NCI-H1436 (cell line): ENCODE measurements at regions not wholly inside any gene's neighbourhood (a gene's known extent, or its start where the extent isn't known, plus 50 kb on each side); places are given as distances from the start of the nearest gene placed in this dataset.
"Not testable (repeated sequence)": the region's sequence is repeated elsewhere in the genome, so short reads cannot be mapped to it uniquely, and the experiment has no call there.

Experiments used
- DNase-seq: peaks from one replicate; lab custom pipeline; 2025; lab: John Stamatoyannopoulos, UW

DNA sequence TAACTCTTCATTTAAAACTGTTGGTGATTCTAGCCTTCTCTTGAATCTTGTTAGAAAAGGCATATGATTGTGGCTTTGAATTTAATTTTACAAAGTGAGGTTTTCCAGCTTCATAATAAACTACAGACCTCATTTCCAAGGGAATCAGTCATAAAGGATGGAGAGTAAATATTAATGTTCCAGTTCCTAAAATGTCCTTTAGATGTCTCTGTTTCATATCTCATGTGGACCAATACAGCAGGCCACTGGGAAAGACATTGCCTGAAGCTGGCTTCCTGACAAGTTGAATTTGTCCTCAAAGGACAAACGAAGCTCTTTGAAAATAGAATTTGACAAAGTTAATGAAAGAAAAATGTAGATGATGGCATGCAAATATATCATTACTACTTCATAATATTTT lies 125.4 kb downstream of the ZNF330 start:
- no peak for DNase-seq

- no peak for DNase-seq
Measured at GRCh38 chr4:141347684-141348083, 127.0 kb downstream of the ZNF330 start.

DNA sequence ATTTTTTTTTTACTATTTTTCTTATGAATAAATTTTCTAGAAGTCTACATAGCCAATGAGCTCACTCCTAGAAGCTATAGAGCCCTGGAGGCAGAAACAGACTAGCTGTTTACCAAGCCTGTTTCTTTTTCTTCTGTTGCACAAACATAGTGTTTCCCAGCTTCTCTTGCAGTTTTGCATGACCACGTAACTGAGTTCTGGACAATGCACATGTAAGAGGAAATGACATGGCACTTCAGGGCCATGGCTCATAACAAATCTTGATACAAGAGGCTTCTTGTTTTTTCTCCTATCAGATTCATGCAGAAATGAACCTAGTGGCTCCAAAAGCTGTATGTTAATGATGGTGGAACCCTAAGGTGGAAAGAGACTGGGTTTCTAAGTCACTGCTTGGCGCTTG lies 127.4 kb downstream of the ZNF330 start:
- no peak for DNase-seq

- DNase-seq = no peak
Measured at GRCh38 chr4:141348573-141348972, 127.9 kb downstream of the ZNF330 start.

DNA sequence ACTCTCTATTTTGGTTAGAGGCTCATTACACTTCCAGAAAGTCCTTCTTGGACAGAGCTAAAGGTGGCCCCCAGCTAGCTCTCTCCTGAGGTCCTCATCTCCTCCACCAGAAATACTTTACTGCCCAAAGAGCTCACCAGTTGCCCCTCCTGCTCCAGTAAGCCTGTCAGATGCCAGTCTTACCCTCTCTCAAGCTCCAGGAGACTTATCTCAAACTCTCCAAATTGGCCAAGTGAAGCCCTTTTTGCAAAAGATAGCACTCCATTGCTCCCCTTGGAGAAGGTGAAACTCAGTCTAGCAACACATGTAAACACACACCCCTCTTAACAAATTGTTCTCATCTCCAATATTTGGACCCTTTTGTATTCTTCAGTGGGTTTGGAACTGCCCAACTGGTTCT lies 128.5 kb downstream of the ZNF330 start:
- no peak for DNase-seq

- DNase-seq = no peak
Measured at GRCh38 chr4:141350122-141350905, 129.6 kb downstream of the ZNF330 start.

DNA sequence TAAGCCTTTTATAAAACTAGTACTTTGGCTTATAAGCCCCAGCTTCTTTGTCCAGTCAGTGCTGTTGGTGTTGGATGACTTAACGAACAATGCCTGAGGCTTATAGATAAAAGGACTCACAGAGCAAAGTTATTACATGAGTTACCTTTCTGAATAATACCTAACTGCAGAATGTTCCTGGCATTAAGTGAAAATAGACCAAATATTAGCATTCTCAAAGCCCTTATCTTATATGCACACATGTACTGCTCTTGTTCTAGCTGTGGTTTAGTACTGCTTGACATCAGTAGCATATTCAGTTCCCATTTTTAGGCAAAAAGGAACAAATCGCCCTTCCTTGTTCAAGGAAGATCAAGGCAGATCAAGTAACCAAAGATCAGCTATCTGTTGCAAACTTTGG lies 131.6 kb downstream of the ZNF330 start:
- DNase-seq = no peak

- DNase-seq = no peak
Measured at GRCh38 chr4:141352909-141353525, 132.3 kb downstream of the ZNF330 start.

DNA sequence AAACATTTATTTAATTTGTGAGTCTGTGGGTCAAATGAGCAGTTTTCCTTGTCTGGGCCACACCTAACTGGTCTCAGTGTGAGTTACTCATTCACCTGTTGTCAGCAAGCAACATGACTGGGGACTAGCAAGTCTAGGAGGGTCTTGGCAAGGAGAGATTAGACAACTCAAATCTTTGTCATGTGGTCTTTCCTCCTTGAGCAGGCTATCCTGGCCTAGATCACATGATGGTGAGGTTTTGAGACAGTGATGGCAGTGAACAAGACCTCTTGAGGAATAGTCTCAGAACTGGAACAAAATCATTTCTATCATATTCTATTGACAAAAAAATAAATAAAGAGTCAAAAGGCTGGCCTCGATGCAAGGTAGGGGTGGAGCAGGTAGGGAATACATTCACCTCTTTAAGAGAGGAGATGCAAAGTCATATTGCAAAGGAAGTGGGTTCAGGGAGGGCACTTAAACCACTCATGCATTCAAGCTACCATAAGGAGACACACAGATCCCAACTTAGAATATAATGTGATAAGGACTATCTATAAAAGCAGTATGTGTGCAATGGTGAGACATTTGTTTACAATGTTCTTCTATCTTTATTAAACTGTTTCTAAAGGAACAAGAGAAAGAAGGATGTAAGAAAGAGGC lies 135.7 kb downstream of the ZNF330 start:
- no peak for DNase-seq

DNA sequence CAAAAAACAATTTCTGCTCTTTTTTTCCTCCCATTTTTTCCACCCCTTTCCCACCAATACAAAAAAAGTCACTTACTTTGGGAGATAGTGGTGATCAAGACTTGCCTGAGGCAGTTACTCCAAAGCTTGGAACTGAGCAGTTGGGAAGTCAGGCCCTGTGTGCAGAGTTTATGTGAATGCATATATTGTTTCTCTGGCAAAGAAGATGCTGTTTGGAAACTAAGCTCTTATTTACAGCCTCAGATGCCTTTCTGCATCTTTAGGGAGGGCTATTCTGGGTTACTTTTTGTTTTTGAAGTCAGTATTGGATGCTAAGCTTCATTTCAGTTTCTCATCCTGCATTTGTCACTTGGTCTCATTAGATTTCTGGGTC lies 136.3 kb downstream of the ZNF330 start:
- DNase-seq = no peak

- DNase-seq = not testable (repeated sequence)
Measured at GRCh38 chr4:141368241-141368640, 147.5 kb downstream of the ZNF330 start.

- no peak for DNase-seq
Measured at GRCh38 chr4:141371206-141371605, 150.5 kb downstream of the ZNF330 start.

DNA sequence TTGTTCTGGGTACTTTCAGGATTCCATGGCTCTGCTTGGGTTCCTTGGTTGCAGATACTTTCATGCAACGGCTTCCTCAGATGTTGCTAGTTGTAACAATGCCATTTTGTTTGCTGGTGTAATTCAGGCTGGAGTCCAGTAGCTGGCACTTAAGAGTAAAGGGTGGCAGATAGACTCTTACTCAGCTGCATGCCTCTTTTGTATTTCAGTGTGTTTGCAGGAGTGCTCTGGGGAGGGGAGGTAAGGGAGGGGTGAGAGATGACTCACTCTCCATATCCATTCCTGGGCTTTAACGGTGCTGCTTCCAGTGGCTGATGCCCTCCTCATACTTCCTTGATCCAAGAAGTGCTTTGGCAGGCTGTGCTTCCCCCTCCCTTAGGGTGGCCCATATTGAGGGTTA lies 155.2 kb downstream of the ZNF330 start:
- no peak for DNase-seq

DNA sequence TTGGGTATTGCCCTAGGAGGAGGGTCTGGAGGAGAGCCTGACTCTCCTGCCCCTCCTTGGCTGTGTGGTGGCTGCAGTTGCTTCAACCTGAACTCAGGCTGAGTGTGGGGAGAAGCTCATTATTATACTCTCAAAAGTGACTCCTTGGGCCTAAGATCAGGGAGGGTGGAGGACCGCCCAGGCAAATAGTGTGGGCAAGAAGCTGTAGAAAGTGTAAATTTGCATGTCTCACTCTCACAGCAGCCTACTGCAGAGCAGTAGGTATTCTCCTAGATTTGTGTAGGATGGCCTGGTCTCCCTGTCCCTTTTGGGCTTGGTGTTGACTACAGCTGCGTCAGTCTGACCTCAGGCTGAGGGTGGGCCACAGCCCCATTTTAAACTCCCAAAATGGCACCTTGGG lies 156.1 kb downstream of the ZNF330 start:
- no peak for DNase-seq

DNA sequence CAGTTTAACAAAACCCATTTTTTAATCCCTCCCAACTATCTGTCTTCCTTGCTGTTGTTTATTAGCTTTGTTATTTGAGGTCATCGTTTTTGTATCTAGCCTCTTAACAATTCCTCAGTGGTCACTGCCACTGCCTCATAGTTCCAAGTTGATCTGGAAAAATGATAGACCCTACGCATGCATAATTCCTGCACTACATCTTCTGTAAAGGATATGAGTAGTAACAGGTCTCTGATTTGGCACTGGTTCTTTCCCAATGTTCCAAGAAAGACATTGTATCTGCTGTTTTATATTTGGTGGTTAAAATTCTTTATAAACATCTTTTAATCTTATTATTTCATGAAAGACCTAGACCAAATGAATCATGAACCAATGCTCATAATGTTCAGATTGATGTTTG lies 166.6 kb downstream of the ZNF330 start:
- no peak for DNase-seq

- DNase-seq = no peak
Measured at GRCh38 chr4:141388481-141388880, 167.8 kb downstream of the ZNF330 start.

- no peak for DNase-seq
Measured at GRCh38 chr4:141389649-141390048, 169.0 kb downstream of the ZNF330 start.

GRCh38 chr4:141390571-141390970 lies 169.9 kb downstream of the ZNF330 start:
- no peak for DNase-seq

DNA sequence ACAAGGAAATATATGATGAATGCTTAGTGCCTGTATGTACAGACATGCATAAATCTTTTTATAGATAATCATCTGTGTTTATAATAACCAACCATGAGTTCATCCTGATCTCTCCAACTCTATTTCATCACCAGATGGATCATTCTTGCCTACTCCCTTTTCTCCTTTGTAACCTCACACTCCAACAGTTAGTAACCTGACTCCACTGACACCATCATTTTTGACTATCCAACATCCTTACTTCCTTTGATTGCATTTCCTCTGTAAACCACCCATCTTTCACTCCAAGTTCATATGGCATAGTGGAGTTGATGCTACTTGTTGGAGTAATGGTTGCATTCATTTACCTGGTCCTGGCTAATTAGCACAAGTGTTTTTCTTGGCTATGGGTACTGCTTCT lies 170.6 kb downstream of the ZNF330 start:
- no peak for DNase-seq

GRCh38 chr4:141391771-141392170 lies 171.1 kb downstream of the ZNF330 start:
- DNase-seq = no peak

DNA sequence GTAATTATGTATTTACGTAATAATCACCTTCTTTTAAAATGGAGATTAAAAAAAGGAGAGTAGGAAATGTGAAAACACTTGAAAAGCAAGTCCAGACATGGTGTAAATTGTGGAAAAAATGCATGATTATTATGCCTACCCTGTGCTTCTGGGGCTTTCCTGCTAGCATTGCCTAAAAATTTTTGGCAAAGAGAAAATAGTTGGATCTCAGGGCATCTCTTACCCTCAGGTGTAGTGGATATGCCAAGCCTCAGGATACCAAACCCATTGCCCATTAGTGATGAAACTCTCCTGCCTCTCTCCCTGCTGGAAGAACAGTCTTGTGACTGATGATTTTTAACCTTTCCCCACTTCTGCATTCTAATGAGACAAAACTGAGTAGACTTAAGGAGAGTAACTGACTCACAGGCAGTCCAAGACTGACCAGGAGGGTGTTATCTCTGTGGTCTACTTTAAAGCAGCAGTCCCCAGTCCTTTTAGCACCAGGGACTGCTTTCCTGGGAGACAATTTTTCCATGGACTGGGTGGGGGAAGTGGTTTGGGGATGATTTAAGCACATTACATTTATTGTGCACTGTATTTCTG lies 174.6 kb downstream of the ZNF330 start:
- no peak for DNase-seq

- no peak for DNase-seq
Measured at GRCh38 chr4:141395919-141396318, 175.2 kb downstream of the ZNF330 start.

- DNase-seq = no peak
Measured at GRCh38 chr4:141402712-141403111, 182.0 kb downstream of the ZNF330 start.
